ENCODE measurements at regions not wholly inside any gene's neighbourhood (a gene's known extent, or its start where the extent isn't known, plus 50 kb on each side); places are given as distances from the start of the nearest gene placed in this dataset.

DNA sequence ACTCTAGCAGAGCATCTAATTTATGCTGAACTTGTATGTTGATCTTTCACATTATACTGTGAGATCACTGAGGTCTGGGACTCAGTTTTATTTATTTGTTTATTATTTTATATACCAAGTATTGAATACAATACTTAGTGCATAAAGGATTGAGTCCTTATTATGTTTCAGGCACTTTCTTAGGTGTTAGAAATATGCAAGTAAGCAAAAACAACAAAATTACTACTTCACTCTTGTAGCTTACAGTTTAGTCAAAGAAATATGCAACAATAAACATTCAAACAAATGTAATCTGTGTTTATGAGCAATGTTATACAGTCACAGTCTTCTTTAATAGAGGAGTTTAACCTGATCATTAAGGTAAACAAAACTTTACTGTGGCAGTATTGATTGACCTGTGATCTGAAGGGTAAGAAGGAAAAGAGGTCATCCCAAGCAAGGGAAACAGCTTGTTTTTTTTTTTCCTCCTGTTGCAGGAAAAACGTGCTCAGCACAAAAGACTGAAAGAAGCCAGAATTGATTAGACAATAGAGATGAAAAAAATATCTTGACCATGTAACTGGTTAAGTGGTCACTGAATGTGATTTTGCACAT, 990.7 kb downstream of the TRHDE start:
- Mint-ChIP-seq H3K4me3 (no peak overlapping the region), H3K27ac (no peak overlapping the region), H3K36me3 (no peaks in the 10 kb centered on the region), H3K9me3 (peaks cover 6% of the 10 kb centered on the region), H3K4me1 (no peaks in the 10 kb centered on the region)
- no peak for DNase-seq (ENCODE audit: low spot score in 2 of 2)
- ATAC-seq: no peak

DNA sequence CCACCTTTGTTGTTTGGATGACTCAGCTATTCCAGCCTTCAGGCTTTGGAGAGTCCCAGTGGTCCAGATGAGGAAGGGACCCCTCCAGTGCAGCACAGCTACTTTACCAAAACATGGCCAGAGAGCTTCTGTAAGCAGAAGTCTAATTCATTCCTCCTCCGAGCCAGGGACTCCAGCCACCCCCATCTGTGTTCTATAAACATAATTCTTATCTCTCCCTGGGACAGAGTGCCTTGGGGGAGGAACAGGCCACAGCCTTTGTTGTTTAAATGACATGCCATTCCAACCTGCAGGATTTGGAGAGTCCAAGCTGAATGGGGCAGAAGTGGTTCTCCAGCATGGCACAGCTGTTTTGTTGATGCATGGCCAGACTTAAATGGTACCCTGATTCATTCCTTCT, 994.0 kb downstream of the TRHDE start:
- H3K4me1 Mint-ChIP-seq: no peaks in the 10 kb centered on the region
- no peak for DNase-seq (ENCODE audit: low spot score in 2 of 2)
- H3K36me3 Mint-ChIP-seq: no peaks in the 10 kb centered on the region

GRCh38 chr12:73274976-73275375, 1002.8 kb downstream of the TRHDE start:
- Mint-ChIP-seq H3K27ac (no peak overlapping the region), H3K9me3 (peaks cover 16% of the 10 kb centered on the region), H3K4me1 (no peaks in the 10 kb centered on the region)

More for the DNA sequence above, 994.0 kb downstream of the TRHDE start:
- ATAC-seq: no peak
- Mint-ChIP-seq H3K9me3 (peaks cover 13% of the 10 kb centered on the region), H3K27ac (no peak overlapping the region), H3K4me3 (no peak overlapping the region)

GRCh38 chr12:73277971-73278370, 1005.8 kb downstream of the TRHDE start:
- DNase-seq (ENCODE audit: low spot score in 2 of 2) (no peak), ATAC-seq (no peak)
- H3K27ac Mint-ChIP-seq: no peak overlapping the region
- H3K36me3 Mint-ChIP-seq: no peaks in the 10 kb centered on the region
- peaks cover 4% of the 10 kb centered on the region for H3K9me3 Mint-ChIP-seq
- no peak overlapping the region for H3K4me3 Mint-ChIP-seq
- no peaks in the 10 kb centered on the region for H3K4me1 Mint-ChIP-seq

More at GRCh38 chr12:73274976-73275375, 1002.8 kb downstream of the TRHDE start:
- Mint-ChIP-seq H3K4me3 (no peak overlapping the region), H3K36me3 (no peaks in the 10 kb centered on the region)
- ATAC-seq (no peak), DNase-seq (ENCODE audit: low spot score in 2 of 2) (no peak)

DNA sequence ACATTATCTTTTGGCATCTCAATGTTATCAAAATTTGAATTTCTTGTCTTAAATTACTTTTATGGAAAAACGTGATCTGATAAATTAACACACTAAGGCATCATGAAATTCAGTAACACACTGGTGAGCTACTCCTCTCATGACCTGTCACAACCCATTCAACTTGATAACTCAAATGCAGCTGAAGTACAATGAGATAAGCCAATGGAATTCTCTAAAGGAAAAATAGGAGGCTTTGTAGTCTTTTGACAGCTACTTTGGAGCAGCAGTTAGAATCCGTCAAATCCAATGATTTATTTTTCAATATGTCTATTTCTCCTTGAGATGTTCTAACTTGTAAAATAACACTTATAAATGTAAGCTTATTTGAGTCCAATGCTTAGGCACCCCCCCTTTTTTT, 1029.4 kb downstream of the TRHDE start:
- DNase-seq (ENCODE audit: low spot score in 2 of 2): no peak
- no peak overlapping the region for H3K4me3 Mint-ChIP-seq
- ATAC-seq: no peak
- no peaks in the 10 kb centered on the region for H3K4me1 Mint-ChIP-seq
- H3K36me3 Mint-ChIP-seq: no peaks in the 10 kb centered on the region
- H3K27ac Mint-ChIP-seq: no peak overlapping the region
- H3K9me3 Mint-ChIP-seq: peaks cover 3% of the 10 kb centered on the region

DNA sequence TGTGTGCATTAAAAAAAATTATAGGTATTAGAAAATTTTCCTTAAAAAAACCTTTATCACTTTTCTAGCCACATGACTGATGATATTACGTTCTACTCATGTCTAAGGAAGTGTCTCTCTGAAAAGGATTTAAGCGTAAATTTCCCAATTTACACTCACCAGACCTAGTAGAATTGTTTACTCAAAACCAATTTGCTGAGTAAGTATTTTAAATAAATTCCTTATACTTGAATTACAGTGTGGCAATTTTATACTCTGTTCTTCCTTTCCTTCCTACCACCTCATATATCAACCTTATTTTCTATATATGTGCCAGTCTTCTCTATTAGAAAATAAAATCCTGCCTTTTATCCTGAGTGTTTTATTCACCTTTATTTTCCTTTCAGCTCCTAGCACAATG, 1035.1 kb downstream of the TRHDE start:
- no peak overlapping the region for H3K4me3 Mint-ChIP-seq
- ATAC-seq: no peak

GRCh38 chr12:73308079-73308478, 1035.9 kb downstream of the TRHDE start:
- H3K36me3 Mint-ChIP-seq: no peaks in the 10 kb centered on the region
- no peaks in the 10 kb centered on the region for H3K4me1 Mint-ChIP-seq
- no peak overlapping the region for H3K4me3 Mint-ChIP-seq
- DNase-seq (ENCODE audit: low spot score in 2 of 2): no peak
- peaks cover 4% of the 10 kb centered on the region for H3K9me3 Mint-ChIP-seq
- H3K27ac Mint-ChIP-seq: no peak overlapping the region
- no peak for ATAC-seq

More for the DNA sequence above, 1035.1 kb downstream of the TRHDE start:
- Mint-ChIP-seq H3K9me3 (peaks cover 4% of the 10 kb centered on the region), H3K27ac (no peak overlapping the region), H3K4me1 (no peaks in the 10 kb centered on the region), H3K36me3 (no peaks in the 10 kb centered on the region)
- DNase-seq (ENCODE audit: low spot score in 2 of 2): no peak

GRCh38 chr12:73308747-73309146, 1036.6 kb downstream of the TRHDE start:
- Mint-ChIP-seq H3K4me1 (no peaks in the 10 kb centered on the region), H3K36me3 (no peaks in the 10 kb centered on the region), H3K4me3 (no peak overlapping the region), H3K9me3 (peaks cover 9% of the 10 kb centered on the region), H3K27ac (no peak overlapping the region)
- ATAC-seq: no peak
- no peak for DNase-seq (ENCODE audit: low spot score in 2 of 2)

DNA sequence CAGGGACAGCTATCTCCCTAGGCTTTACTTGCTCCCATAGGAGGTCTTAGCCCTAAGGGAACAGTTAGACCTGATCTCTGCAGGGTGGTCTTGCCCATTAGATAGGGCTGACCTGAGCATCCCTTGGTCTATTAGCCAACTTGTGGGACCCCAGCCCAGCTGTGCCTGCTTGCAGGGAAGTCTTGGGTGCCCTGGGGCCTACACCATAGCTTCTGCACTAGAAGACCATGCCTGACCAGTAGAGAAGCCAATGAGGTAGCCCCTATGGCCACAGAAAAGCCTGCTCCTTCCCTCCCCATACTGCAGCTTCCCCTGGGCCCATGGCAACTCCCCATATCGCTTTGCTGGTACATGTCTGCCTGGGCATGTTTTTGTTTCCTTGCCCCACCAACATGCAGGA, 1049.1 kb downstream of the TRHDE start:
- Mint-ChIP-seq H3K36me3 (no peaks in the 10 kb centered on the region), H3K4me1 (no peaks in the 10 kb centered on the region), H3K4me3 (no peak overlapping the region), H3K27ac (no peak overlapping the region), H3K9me3 (peaks cover 24% of the 10 kb centered on the region)
- ATAC-seq: no peak
- no peak for DNase-seq (ENCODE audit: low spot score in 2 of 2)

DNA sequence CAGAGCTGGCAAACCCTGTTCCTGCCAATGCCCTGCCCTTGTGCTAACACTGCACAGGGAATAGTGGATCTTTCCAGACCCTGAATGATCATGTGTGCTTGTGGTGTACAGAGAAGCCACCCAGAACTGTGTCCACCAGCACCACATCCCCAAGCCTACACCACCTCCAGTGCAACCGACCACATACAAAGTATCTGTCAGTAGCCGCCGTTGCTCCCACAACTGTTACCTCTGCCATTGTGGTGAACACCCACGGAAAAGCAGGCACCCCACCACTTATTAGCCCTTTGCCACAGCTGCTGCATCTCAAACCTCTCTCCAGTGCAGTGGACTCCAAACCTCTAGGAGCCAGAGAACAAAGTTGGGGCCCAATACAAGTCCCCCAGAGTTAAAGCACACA, 1049.6 kb downstream of the TRHDE start:
- Mint-ChIP-seq H3K27ac (no peak overlapping the region), H3K9me3 (peaks cover 24% of the 10 kb centered on the region), H3K36me3 (no peaks in the 10 kb centered on the region), H3K4me3 (no peak overlapping the region), H3K4me1 (no peaks in the 10 kb centered on the region)
- DNase-seq (ENCODE audit: low spot score in 2 of 2): no peak
- ATAC-seq: no peak

DNA sequence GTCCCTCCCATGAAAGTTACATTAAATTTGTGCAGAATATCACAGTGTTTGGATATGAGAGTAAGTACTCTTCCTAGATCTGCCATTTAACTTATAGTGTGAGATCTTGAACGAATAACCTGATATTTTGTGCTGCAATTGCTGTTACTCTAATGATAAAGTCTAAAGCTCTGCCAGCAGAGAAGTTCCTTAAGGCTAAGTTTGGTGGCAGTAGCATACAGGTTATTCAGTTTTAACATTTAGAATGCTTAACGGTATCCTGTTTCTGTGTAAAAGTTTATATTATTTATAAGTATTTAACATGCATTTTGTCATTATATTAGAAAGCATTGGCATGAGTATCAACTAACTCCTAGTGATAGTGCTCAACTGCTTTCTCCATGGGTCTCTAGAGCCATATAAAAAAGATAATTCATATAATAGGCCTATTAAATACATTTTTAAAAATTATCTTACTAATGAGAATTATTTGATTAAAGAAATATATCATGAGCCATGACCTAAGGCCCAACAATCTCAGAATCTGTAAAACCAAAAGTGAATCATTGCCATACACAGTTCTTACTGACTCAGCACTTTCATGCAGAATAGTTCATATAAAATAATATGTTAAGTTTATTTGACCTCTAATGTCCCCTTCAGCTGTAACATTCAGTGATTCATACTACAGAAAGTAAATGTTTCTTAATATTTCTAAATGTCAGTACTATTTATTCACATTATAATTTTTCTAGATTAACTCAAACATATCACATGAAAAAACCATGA, 1058.6 kb downstream of the TRHDE start:
- ATAC-seq: no peak
- peaks cover 6% of the 10 kb centered on the region for H3K9me3 Mint-ChIP-seq
- no peak for DNase-seq (ENCODE audit: low spot score in 2 of 2)
- no peaks in the 10 kb centered on the region for H3K4me1 Mint-ChIP-seq
- no peaks in the 10 kb centered on the region for H3K36me3 Mint-ChIP-seq
- no peak overlapping the region for H3K27ac Mint-ChIP-seq
- H3K4me3 Mint-ChIP-seq: no peak overlapping the region

DNA sequence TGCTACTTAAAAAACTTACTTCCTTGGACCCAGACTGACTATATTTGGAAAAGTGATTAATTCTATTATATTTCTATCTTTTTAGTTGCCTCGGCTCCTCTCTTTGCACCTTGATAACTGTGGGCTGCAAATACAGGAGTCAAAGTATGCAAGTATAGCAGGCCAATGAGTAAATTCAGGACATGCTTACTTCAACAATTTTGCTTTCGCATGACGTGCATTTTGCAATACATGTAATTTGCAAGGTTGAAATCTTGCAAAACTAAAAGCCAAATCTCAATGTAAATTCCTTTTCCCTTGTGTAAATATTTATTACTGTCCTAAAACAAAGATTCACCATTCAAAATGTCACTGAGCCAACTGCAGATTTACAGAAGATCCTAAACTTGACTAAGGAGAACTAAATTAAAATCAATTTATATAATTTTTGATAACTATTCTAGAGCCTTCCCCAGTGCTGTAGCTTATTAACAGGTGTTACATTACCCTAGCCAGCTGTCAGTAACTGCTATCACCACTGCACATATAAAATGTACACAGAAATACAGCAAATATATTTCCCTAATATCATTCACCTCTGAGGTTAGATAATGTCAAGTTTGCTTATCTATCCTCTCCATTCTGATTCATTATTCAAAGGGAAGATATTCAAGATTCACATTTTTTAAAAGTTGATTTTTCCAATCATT, 1069.5 kb downstream of the TRHDE start:
- Mint-ChIP-seq H3K4me1 (no peaks in the 10 kb centered on the region), H3K36me3 (no peaks in the 10 kb centered on the region), H3K4me3 (no peak overlapping the region), H3K9me3 (peaks cover 13% of the 10 kb centered on the region), H3K27ac (no peak overlapping the region)
- no peak for ATAC-seq
- no peak for DNase-seq (ENCODE audit: low spot score in 2 of 2)

DNA sequence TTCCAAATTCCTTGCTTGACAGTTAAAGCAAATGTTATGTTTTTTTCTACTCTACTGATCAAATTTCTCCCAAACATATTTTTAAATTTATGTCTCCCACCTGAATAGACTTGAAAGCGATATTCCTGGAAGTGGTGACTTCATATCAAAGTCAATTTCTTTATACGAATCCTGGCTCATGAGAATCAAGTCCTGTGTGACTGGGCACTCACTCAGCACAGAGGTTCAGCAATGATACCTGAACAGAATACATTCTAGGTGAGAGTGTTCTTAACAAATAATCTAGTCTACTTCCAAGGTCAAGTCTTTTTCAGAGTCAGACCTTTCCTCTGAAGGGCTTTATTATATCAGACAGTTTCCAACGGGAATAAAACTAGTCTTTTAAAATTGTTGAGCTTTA, 1070.6 kb downstream of the TRHDE start:
- H3K36me3 Mint-ChIP-seq: no peaks in the 10 kb centered on the region
- H3K27ac Mint-ChIP-seq: no peak overlapping the region
- H3K4me1 Mint-ChIP-seq: no peaks in the 10 kb centered on the region
- H3K4me3 Mint-ChIP-seq: no peak overlapping the region
- DNase-seq (ENCODE audit: low spot score in 2 of 2) (no peak), ATAC-seq (no peak)
- peaks cover 21% of the 10 kb centered on the region for H3K9me3 Mint-ChIP-seq

DNA sequence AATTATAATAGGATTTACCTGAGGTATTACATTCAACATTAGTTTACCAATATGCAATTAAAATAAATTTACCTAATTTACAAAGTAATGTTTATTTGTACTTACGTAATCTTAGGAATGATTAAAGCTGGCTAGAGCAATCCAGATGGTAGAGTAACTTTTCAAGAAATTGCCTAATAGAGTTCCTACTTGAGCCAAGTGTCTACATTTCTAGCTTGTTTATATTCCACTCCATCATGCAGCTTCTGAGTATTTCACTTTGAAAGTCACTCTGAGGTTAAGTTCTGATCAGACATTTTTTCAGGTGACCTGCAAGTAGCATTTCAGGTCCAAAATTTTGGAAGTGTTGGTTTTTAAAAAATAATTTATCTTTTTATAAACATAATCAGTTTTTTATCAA, 1080.7 kb downstream of the TRHDE start:
- Mint-ChIP-seq H3K9me3 (peaks cover 14% of the 10 kb centered on the region), H3K4me3 (no peak overlapping the region), H3K36me3 (no peaks in the 10 kb centered on the region), H3K4me1 (no peaks in the 10 kb centered on the region), H3K27ac (no peak overlapping the region)
- ATAC-seq (no peak), DNase-seq (ENCODE audit: low spot score in 2 of 2) (no peak)

GRCh38 chr12:73361156-73361863, 1089.1 kb downstream of the TRHDE start:
- H3K27ac Mint-ChIP-seq: no peak overlapping the region
- H3K36me3 Mint-ChIP-seq: no peaks in the 10 kb centered on the region
- no peaks in the 10 kb centered on the region for H3K4me1 Mint-ChIP-seq
- no peak for ATAC-seq
- H3K4me3 Mint-ChIP-seq: no peak overlapping the region
- H3K9me3 Mint-ChIP-seq: peaks cover 11% of the 10 kb centered on the region
- no peak for DNase-seq (ENCODE audit: low spot score in 2 of 2)

Measured in stimulated activated effector memory CD8-positive, alpha-beta T cell treated with anti-CD3 and anti-CD28 coated beads, Interleukin-12 subunit alpha, Interleukin-12 subunit beta, amount 100 ng/mL, for 72 hours (primary cell).